Heart left ventricle (tissue), 13 donors: ENCODE measurements at regions not wholly inside any gene's neighbourhood (a gene's known extent, or its start where the extent isn't known, plus 50 kb on each side); places are given as distances from the start of the nearest gene placed in this dataset.

Source experiments
- POLR2A ChIP-seq, 2 donors: fragments of 450-650 bp; IDR thresholded peaks; one replicate each; pipeline ENCODE4 v1.6.1; 2017; ENCODE audit warnings: antibody characterized with exemption in 2 of 2, mild to moderate bottlenecking in 2 of 2, moderate library complexity in 2 of 2
- TF ChIP-seq, protein P1 (sequence below), 12 donors: fragments of 200-600 bp; sonication (generic) in 4 of 12; IDR thresholded peaks; one replicate each; pipeline versions ENCODE4 v1.5.0 to v1.8.0; 2018 to 2022; ENCODE audit warnings: antibody characterized with exemption in 12 of 12, mild to moderate bottlenecking in 5 of 12
- donor health status: ischemic (EF 13 %, LVEDD 7.1; RV severe dilation, severe dysfunction).
- donor health status: DM: no; HTN: yes; CAD: no.
- donor health status: DM: no; HTN: no; CAD: no.
- donor health status: ischemic (EF 25% LVEDD 6.9; RV normal size, moderate dysfunction).
- donor health status: ischemic (EF 25% LVEDD 5.7; RV mildly dilated, moderate dysfunction).
- donor health status: ischemic (EF 35%, LVEDD 5.7; RV mildly dilated, moderate dysfunction).
- donor health status: nonischemic (EF 11% LVEDD 7.7; RV severe dilation, severe dysfunction).
- donor health status: DM: yes; HTN: yes; CAD: no.
- donor health status: PGD.
- donor health status: ischemic (EF 29% LVEDD 5.4; RV normal size, mild dysfunction).
- donor health status: nonischemic (EF 23%, LVEDD 6.1; RV moderate dilation, normal function).

GRCh38 chr13:63540061-63540460 lies 2124.4 kb upstream of the PCDH20 start:
- TF ChIP-seq POLR2A (IDR thresholded peaks at IDR 0.05), result no peak
- TF ChIP-seq, protein P1, sequence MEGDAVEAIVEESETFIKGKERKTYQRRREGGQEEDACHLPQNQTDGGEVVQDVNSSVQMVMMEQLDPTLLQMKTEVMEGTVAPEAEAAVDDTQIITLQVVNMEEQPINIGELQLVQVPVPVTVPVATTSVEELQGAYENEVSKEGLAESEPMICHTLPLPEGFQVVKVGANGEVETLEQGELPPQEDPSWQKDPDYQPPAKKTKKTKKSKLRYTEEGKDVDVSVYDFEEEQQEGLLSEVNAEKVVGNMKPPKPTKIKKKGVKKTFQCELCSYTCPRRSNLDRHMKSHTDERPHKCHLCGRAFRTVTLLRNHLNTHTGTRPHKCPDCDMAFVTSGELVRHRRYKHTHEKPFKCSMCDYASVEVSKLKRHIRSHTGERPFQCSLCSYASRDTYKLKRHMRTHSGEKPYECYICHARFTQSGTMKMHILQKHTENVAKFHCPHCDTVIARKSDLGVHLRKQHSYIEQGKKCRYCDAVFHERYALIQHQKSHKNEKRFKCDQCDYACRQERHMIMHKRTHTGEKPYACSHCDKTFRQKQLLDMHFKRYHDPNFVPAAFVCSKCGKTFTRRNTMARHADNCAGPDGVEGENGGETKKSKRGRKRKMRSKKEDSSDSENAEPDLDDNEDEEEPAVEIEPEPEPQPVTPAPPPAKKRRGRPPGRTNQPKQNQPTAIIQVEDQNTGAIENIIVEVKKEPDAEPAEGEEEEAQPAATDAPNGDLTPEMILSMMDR (IDR thresholded peaks at IDR 0.05), result no peak
